ENCODE measurements at regions not wholly inside any gene's neighbourhood (a gene's known extent, or its start where the extent isn't known, plus 50 kb on each side); places are given as distances from the start of the nearest gene placed in this dataset.

DNA sequence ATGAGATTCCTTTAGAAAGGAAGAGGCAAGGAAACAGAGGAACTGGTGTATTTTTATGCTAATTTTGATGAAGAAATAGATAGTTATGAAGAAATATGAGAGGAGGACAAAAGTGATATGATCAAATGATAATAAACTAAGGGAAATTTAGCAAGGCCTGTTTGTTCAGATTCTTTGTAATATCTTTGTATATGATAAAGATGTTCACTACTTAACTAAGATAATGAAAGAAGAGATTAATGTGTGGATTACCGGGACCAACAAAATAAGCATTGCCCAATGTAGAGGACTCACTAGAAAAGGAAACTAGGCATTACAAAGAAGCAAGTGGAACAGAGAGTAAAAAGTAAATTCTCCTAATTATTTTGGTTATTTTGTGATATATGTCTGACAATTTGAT lies 99.0 kb upstream of the FIGN start:
- TF ChIP-seq POLR2A (IDR thresholded peaks at IDR 0.05), result no peak
- TF ChIP-seq, protein P1, sequence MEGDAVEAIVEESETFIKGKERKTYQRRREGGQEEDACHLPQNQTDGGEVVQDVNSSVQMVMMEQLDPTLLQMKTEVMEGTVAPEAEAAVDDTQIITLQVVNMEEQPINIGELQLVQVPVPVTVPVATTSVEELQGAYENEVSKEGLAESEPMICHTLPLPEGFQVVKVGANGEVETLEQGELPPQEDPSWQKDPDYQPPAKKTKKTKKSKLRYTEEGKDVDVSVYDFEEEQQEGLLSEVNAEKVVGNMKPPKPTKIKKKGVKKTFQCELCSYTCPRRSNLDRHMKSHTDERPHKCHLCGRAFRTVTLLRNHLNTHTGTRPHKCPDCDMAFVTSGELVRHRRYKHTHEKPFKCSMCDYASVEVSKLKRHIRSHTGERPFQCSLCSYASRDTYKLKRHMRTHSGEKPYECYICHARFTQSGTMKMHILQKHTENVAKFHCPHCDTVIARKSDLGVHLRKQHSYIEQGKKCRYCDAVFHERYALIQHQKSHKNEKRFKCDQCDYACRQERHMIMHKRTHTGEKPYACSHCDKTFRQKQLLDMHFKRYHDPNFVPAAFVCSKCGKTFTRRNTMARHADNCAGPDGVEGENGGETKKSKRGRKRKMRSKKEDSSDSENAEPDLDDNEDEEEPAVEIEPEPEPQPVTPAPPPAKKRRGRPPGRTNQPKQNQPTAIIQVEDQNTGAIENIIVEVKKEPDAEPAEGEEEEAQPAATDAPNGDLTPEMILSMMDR (IDR thresholded peaks at IDR 0.05), result no peak

All from lower leg skin (tissue), 3 donors.